ENCODE measurements at regions not wholly inside any gene's neighbourhood (a gene's known extent, or its start where the extent isn't known, plus 50 kb on each side); places are given as distances from the start of the nearest gene placed in this dataset.

- intact Hi-C loops (cut with DNase I), result no loop called here
- no peak for DNase-seq (ENCODE audit: low spot score)
These were observed 68.6 kb upstream of the TMEM168 start for GRCh38 chr7:112858838-112859237.

- intact Hi-C loops (cut with DNase I), result no loop called here
- DNase-seq (ENCODE audit: low spot score), result no peak
These were observed 65.0 kb upstream of the TMEM168 start for GRCh38 chr7:112855227-112855626.

GRCh38 chr7:112854169-112854568 is 64.0 kb upstream of the TMEM168 start:
- no peak for DNase-seq (ENCODE audit: low spot score)
- intact Hi-C loops (cut with DNase I), result no loop called here

- intact Hi-C loops (cut with DNase I), result no loop called here
- no peak for DNase-seq (ENCODE audit: low spot score)
These were observed 63.2 kb upstream of the TMEM168 start for GRCh38 chr7:112853422-112853821.

GRCh38 chr7:112843151-112843550 is 53.0 kb upstream of the TMEM168 start:
- intact Hi-C loops (cut with DNase I), result no loop called here
- DNase-seq (ENCODE audit: low spot score), result no peak
